Stimulated activated naive CD8-positive, alpha-beta T cell treated with anti-CD3 and anti-CD28 coated beads, Interleukin-15, Interleukin-2, amounts not matched to agents 100 U/mL and 50 U/mL, for 24 hours (primary cell): ENCODE measurements at regions not wholly inside any gene's neighbourhood (a gene's known extent, or its start where the extent isn't known, plus 50 kb on each side); places are given as distances from the start of the nearest gene placed in this dataset.

Experiments
- ATAC-seq: fragments of 150-1000 bp; cut with Tn5 transposase; one replicate; pipeline ENCODE4 v1.10.0; 2021
- DNase-seq: peaks from one replicate; pipeline ENCODE4 v3.0.0; 2021

DNA sequence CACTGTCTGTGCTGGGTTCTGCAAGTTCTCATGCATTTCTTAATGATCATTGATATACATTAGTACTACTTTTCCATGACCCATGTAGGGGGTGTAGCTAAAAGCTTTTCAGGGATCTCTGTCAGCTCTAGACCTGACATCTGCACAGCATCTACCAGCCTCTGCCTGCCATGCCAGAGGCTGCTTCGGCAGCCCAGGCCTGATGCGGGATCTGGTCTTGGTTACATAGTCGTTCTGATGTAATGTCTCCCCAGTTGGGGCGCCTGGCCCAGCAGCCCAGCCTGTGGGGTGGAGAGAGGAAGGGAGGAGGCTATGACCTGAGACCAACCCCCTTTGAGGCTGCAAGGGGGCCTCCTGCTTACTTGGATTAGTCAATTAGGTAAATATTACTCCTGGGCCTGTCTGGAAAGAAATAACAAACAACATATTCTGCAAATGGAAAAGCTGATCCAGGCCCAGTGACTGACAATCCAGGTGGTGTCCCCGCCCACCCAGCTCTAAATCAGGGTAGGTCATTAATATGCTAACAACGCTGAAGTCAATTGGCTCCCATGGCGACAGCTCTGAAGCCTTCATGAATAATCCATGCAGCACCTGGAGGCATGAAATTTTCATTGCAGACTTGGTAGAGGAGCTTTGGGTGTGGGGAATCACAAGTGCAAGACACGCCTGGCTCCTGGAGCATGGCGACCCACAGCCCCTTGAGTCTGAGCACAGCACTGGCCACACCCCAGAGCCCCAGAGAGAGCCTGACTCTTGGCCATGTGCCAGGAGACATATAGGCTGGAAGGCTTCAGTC, 575.3 kb downstream of the CMPK2 start:
- no peak for DNase-seq
- ATAC-seq = no peak

DNA sequence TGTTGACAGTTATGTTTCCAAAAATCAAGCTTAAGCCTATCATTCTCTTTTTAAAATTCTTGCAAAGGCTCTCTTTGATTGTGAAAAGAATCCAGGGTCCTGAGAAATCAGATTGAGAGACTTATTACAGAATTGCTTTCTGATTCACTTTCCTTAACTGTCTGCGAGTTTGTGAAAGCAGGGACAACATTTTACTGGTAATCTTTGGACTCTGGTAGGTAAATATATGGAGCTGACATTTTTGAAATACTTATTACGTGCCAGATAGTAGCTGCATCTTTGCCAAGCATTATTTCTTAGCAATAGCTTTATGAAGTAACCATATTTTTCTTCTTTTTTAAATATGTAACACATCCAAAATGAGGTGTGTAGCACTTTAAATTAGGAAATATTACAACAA, 570.9 kb downstream of the CMPK2 start:
- ATAC-seq (no peak), DNase-seq (no peak)

DNA sequence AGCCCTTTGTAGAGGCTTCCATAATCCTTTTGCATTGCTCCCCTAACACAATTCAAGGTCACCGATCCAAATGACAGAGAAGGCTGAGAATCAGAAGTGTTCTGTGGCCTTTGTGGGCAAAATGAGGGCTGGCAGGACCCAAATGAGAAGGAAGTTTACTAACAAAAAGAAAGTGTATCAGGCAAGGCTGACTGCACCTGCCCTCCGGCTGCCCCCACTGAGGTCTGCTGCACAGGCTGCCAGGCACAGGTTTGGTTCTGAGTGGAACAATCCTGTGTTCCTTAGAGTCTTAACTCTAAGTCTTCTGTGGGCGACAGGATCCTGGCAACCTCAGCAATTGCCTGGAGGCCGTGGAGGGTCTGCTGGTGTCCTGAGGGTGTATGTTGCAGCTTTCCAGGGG, 568.5 kb downstream of the CMPK2 start:
- ATAC-seq (no peak), DNase-seq (no peak)

DNA sequence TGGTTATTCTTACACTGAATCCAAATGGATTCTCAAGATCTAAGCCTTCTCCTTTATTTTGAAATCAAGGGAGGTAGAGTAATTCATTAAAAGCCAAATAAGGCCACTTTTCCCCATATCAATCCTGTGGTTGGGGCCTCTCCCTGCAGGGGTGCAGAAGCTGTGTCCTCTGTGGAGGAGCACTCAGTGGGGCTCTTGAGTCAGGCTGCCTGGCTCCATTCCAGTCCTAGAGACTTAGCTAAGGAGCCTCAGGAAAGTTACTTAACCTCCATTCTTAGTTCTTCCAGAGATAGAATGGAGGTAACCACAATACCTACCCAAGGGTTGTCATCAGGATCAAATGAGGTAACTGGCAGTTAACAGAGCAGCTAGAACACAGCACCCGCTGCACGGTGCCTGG, 564.3 kb downstream of the CMPK2 start:
- DNase-seq = no peak
- no peak for ATAC-seq

DNA sequence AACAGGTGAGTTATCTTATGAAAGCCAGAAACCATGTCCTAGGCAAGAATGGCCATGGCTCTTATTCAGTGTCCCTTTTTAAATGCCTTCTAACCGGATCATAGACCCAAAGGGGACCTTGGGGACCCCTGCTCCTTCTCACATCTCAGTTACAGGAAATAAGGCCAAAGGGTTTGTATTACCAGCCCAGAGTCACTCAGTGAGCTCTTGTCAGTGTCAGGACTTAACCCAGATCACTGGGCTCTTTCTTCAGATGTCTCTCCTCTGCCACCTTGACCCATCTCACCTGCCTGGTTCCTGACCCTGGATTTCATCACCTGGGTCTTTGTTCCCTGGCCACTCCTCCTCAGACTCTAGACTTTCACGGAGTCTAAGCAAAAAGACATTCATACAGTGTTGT, 556.7 kb downstream of the CMPK2 start:
- DNase-seq (no peak), ATAC-seq (no peak)

DNA sequence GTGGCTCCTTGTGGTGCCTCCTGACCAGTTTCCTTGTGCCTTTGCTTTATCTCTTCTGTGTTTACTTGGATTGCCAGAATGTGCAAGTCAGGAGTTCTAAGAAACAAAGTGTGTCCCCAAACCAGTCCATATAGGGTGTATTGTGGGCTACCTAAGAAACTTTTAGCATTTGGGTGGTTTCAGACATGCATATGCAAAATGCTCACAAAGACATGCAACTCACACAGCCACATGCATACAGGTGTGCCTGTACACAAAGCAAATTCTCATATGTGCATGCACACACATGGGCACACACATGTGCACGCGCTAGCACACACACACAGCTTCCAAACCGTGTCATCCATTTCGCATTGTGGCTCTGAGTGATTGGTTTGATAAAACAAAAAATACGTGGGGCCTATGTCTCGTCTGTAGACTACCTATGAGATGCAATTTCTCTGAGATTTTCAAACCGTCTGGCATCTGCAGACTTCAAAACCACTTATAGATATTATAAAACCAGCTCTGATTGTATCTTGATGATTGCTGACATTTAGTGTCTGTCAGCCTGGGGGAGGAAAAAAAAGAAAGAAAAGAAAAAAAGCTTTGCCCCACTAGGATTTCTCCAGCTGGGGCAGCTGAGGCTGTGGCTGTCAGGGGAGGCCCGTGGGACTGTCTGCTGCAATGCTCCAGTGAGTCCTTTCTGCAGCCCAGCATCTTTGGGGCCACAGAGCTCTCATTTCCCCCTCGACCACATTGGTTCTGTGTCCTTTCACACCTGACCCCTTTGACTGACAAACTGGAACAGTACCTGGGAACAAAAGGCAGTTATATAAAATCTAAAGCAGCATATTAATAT, 556.1 kb downstream of the CMPK2 start:
- ATAC-seq (no peak), DNase-seq (no peak)

DNA sequence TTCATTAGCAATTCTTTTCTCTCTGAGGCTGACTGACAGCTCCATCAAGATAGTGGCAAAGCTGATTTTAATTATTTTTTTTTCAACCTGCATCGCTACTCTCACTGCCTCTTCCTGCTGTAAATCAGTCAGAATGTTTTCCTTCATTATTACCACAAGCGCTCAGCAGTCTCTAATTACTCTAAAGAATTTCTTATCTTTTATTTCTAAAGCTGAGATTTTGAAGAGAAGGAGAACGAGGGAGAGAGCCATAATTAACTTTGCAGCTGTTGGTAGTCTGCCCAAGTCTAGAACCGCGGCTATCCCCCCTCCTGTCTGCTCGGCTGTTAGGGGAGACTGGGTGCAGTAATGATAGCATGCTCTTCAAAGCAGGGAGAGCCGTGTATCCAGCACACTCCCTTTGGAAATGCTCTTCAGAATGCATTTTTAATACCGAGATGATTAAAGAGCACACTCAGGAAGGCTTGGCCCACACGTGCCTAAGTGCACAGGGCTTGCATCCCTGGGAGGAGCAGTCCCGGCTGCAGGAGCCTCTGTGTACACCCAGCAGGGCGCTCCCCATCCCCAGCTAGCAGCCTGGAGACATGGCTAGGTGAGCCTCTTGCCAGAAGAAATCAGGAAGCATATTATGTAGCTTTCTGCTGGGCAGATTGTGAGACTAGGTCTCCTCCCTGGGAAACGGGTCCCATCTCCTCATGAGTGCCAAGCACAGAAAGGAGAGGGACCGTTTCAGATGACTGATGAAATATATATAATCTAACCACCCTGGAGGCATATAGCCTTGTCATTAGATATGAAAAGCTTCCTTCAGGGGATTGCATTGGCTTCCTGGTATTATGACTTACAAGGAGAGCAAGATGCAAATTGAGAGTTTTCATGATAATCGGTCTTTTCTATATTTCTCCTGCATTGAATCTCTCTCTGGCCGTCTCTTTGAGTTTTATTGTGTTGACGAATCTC, 555.2 kb downstream of the CMPK2 start:
- no peak for ATAC-seq

DNA sequence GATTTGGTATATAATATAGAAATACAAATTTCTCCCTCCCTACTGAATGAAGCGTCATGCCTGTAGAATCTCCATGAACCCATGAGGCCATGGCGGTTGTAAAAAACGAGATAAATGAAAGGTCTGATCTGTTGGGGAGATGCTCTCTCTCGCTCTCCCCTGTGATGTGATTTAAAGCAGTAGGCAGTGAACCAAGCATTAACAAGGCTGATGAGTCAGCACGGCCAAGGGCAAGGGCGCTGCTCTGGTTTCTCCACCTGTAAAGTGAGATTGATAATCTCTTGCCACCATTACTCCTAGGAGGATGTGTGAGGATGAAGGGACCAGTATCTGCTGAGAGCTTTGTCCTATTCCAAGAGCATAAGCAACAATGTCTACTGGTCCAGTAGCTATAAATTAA, 553.3 kb downstream of the CMPK2 start:
- no peak for ATAC-seq
- DNase-seq = no peak

More for the DNA sequence above, 555.2 kb downstream of the CMPK2 start:
- DNase-seq = no peak

DNA sequence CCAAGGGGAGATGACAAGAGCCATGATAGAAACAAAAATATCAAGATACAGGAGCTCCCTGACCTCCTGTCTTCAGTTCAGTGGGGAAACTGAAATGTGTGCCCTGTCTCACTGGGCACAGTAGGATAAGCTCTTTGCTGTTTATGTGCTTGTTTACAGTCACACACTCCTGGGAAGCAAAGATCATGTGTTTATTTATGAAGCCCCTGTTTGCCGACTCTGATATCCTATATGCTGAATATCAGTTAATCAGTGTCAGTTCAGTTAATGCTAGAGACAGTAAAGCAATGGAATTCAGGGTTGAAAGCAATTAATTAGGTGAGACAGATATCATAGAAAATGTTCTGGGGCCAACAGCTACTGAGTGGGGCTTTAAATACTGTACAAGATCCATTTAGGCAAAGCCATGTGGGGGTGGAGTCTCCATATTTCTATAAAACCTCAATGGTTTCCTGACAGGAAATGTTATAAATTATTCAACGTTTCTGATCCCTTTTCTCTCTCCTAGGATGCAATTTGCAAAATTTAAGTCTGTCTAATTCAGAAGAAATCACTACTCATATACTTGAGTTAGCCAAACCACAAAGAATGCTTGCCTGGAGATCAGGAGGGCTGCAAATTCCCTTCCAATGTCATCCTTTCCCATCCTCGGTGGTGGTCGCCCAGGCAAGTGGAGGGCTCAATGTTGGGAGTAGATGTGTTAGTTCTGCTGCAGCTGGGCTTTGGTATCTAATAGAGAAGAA, 551.3 kb downstream of the CMPK2 start:
- DNase-seq (no peak), ATAC-seq (no peak)

DNA sequence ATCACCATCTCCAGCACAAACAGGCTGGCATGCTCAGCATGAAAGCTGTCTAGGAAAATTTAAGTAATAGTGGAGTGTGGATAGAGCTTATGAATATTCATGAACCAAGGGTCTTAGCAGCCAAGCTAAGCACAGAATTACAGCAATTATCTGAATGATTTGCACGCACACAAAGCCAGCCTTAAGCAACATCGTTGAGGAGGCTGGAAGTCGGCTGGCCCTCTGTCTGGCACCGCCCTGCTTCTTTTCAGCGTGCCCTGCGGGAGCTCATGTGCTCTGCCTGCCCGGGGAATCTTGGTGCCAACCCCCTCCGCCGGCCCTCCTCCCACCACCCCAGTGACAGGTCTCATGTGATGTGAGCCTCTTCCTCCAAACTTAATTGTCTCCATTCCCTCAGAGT, 540.1 kb downstream of the CMPK2 start:
- no peak for DNase-seq
- no peak for ATAC-seq

DNA sequence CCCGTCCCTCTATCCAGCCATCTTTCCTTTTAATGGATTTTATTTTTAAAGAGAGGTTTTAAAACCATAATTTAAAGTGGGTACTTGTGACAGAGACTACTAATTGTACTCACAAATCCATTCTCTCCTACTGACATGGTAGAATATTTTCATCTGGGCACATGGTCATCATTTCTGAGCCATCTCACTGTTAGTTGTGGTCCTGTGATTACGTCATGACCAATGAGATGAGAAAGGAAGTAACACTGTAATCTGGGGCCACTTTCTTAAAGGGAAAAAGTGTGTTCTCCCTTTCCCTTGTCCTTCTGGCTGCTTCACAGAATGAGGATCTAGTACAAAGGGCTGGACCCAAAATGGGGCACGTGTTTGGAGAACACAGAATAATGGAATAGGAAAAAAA, 538.7 kb downstream of the CMPK2 start:
- ATAC-seq = no peak

DNA sequence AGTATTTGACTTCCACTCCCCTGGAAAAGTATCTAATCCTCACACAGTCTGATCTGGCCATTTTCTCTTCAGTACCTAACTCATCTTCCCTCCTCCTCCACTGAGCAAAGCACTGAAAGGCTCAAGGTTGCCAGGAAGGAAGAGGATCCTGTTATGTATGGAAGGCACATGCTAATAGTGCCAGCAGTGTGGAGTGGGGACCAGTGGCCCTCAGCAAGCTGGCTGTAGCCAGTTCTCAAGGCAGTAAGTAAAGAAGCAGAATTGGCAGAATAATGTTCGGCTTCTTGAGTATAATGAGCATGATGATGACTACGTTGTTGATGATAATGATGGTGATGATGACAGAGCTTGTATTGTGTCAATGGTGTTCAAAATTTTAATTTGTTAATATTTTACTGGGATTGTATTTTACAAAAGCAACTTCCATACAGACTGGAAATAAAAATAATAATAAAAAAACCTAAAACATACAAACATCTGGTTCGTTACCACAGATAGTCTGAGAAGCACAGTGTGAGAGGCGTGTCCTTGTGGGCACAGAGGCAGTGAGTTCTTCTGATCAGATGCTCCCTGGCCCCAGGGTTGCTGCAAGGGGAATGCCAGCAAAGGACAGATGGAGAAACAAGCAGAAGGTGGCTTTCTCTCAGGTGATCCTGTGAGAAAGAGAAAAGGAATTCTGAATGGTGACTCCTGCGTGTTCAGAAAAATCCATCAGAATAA, 528.8 kb downstream of the CMPK2 start:
- ATAC-seq = no peak
- DNase-seq = no peak

More for the DNA sequence above, 538.7 kb downstream of the CMPK2 start:
- DNase-seq = no peak

DNA sequence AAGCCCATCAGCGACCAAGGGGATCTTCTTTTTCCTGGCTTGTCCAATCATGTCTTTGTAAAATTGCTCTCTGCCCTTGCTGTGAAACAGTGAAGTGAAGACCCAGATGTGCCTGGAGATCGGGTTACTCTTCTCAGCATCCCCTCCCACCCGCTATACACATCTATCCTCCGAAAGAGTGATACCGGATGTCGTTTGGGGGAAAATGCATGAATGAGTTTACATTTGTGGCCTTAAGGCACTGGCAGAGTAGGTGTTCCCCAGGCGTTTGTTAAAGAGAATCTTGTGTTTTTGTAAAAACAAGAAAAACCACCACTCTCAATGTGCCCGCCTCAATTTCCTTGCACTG, 528.3 kb downstream of the CMPK2 start:
- DNase-seq = no peak
- ATAC-seq = no peak

DNA sequence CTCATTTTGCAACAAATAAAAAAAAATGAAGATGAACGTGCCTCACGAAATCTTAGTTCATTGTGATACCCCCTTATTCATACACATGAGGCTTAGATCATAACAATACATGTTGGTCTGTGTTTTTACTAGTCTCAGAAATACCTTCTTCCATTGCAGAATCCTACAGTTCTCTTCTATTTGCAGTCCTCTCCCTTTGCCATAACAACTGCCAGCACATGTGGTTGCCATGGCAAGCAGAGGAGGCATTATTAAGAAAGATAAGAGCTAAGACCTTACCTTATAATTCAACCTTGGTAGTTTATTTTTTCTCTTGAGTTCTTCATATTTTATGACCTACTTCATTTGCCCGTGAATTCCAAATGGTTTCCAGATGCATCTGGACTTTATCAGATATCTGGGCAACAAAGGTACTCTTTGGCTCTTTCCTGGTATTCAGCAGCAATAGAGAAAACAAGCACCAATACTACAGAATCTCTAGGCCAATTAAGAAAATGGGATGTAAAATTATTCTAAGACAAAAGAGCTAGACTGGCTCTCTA, 524.0 kb downstream of the CMPK2 start:
- no peak for ATAC-seq
- no peak for DNase-seq

DNA sequence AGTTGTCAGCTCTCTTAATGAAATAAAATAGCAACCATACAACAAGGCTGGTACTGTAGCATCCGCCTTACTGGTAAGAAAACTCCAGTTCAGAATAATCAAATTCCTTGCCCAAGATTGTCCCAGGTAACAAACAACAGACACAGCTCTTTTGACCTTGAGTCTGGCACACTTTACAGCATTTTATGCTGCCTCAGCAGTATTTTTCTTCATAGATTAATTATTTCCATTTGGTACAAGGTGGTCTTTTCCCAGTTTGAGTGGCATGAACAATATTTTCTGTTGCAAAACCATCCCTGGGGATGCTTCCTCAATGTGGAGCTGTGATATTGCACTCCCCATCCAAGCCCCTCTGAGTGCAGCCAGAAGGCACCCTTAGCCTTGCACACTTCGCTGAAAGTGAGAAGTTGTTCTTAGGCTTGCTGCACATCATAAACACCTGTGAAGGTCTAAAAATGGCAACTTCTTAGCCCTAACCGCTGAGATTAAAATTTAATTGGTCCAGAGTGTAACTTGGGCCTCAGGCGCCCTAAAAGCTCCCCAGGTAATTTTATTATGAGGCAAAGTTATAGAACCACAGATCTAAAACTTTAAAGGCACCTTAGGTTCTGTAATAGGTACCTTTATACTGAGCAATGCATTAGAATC, 523.3 kb downstream of the CMPK2 start:
- DNase-seq = no peak
- no peak for ATAC-seq

DNA sequence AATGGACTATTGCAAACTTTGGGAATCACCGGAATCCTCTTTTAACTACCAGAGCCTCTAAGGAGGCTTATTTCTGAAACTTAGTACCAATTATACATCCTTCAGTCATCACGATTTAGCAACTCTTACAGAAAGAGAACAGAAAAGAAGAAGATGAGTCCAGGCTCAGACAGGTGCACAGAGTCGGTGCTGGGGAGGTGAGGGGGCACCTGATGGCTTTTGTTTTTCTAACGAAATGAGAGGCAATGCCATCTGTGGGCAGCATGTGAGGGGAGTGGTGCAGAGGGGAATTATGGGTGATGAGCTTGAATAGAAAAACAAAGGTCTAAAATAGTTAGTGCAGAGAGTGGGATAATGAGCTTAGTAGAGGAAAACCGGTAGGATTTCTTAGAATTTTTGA, 522.6 kb downstream of the CMPK2 start:
- no peak for ATAC-seq
- no peak for DNase-seq

DNA sequence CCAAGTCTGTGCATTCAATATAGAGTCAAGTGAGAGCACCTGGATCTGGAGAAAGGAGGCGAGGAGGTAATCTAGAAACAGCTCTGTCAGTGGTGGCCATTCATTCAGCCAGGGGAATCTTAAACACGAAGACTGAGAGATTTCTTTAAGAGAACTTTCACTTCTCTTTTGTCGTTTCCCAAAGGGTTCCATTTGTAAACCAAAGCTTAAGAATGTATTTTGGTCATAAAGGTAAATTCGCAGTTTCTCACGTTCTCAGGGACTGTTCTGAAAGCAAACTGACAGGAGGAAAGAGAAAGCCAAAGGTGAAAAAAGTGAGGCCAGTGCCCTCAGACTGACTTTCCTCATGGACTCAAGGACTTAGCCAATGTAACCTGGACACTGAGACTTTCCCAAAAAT, 513.5 kb downstream of the CMPK2 start:
- no peak for DNase-seq
- no peak for ATAC-seq

DNA sequence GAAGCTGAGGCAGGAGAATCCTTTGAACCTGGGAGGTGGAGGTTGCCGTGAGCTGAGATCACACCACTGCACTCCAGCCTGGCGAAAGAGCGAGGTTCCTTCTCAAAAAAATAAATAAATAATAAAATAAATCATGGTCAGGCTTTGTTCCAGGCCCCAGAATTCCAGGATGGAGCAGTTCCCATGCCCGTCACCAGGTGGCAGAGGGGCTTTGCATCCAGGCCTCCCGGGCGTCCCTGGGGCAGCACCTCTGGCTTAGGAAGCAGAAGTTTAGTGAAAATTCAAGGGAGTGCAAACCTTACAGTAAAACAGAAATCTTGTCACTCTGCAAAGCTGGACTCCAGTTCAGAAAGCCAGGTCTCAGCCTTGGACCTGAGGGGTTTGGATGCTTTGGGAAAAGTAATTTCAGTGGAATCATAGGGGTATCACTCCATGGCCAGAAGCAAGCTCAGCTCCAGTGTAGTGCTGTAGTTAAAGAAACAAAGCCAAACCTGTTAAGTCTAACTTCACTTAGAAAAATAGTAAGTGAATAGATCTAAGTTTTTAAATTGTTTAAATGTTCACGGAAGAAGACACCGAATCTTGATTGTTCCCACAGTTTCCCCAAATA, 512.7 kb downstream of the CMPK2 start:
- DNase-seq = peak; percentile 5
- no peak for ATAC-seq

DNA sequence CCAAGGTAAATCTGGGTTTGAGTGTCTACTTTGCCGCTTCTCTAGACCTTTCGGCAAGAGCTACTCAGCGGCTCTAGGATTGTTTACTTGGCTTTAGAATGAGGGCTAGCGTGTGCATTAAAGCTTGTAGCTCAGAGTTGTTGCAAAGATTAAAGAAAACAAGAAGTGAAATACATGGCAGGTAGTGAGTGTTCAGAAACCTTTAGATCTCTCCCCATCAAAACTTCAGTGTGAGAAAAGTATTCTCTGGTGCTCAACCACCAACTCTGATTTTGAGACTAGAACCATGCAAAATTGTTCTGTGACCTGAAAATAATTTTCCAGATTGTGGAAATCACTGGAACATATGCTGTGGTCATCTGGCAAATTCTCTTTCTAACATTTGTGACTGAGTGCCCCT, 512.0 kb downstream of the CMPK2 start:
- ATAC-seq = no peak
- DNase-seq = no peak

DNA sequence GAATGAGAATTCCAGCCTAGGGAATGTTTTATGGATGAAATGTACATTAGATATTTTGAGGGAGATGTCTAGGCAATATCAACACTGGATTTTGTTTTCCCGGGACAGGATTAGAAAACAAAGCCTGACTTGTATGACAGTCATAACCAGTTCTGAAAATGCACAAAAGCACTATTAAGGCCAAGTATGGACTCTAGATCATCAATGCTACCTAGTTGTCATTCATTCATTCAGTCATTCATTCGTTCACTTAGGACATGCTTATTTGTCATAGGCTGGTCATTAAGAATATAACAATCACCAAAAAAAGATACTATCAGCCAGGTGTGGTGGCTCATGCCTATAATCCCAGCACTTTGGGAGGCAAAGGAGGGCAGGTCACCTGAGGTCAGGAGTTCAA, 511.2 kb downstream of the CMPK2 start:
- no peak for DNase-seq
- ATAC-seq = no peak
